CMK (cell line): ENCODE measurements at regions not wholly inside any gene's neighbourhood (a gene's known extent, or its start where the extent isn't known, plus 50 kb on each side); places are given as distances from the start of the nearest gene placed in this dataset.

ENCODE experiments used
- DNase-seq: peaks from one replicate; pipeline ENCODE4 v3.0.0-alpha.2; 2010; ENCODE audit warnings: low read depth

GRCh38 chr18:29063346-29063745, 886.4 kb upstream of the CDH2 start:
- DNase-seq: no peak

GRCh38 chr18:29062921-29063320, 886.0 kb upstream of the CDH2 start:
- no peak for DNase-seq

- DNase-seq: no peak
Measured at GRCh38 chr18:29060349-29060748, 883.4 kb upstream of the CDH2 start.

- no peak for DNase-seq
Measured at GRCh38 chr18:29057703-29058102, 880.8 kb upstream of the CDH2 start.

- DNase-seq: no peak
Measured at GRCh38 chr18:29056800-29057199, 879.9 kb upstream of the CDH2 start.

- no peak for DNase-seq
Measured at GRCh38 chr18:29041976-29042375, 865.0 kb upstream of the CDH2 start.

GRCh38 chr18:29034113-29034856, 857.4 kb upstream of the CDH2 start:
- DNase-seq: no peak

- DNase-seq: no peak
Measured at GRCh38 chr18:29028560-29028959, 851.6 kb upstream of the CDH2 start.

GRCh38 chr18:29018976-29019375, 842.0 kb upstream of the CDH2 start:
- DNase-seq: no peak

- DNase-seq: no peak
Measured at GRCh38 chr18:29012883-29013465, 836.0 kb upstream of the CDH2 start.

GRCh38 chr18:29012364-29012763, 835.4 kb upstream of the CDH2 start:
- no peak for DNase-seq

GRCh38 chr18:29009250-29009803, 832.4 kb upstream of the CDH2 start:
- DNase-seq: no peak

- no peak for DNase-seq
Measured at GRCh38 chr18:29008809-29009208, 831.9 kb upstream of the CDH2 start.

GRCh38 chr18:29007986-29008654, 831.2 kb upstream of the CDH2 start:
- DNase-seq: no peak

- peak; percentile 59 for DNase-seq
Measured at GRCh38 chr18:29004921-29005320, 828.0 kb upstream of the CDH2 start.

GRCh38 chr18:29003194-29003593, 826.3 kb upstream of the CDH2 start:
- no peak for DNase-seq

- no peak for DNase-seq
Measured at GRCh38 chr18:29002747-29003146, 825.8 kb upstream of the CDH2 start.

- DNase-seq: no peak
Measured at GRCh38 chr18:28999726-29000125, 822.8 kb upstream of the CDH2 start.

GRCh38 chr18:28995319-28995718, 818.4 kb upstream of the CDH2 start:
- DNase-seq: no peak

- no peak for DNase-seq
Measured at GRCh38 chr18:28984731-28985130, 807.8 kb upstream of the CDH2 start.

- no peak for DNase-seq
Measured at GRCh38 chr18:28974504-28974903, 797.6 kb upstream of the CDH2 start.

GRCh38 chr18:28973324-28973723, 796.4 kb upstream of the CDH2 start:
- no peak for DNase-seq

GRCh38 chr18:28972333-28972907, 795.5 kb upstream of the CDH2 start:
- DNase-seq: no peak
